HG03060 (cell line): ENCODE measurements at regions not wholly inside any gene's neighbourhood (a gene's known extent, or its start where the extent isn't known, plus 50 kb on each side); places are given as distances from the start of the nearest gene placed in this dataset.
"Not testable (repeated sequence)": the region's sequence is repeated elsewhere in the genome, so short reads cannot be mapped to it uniquely, and the experiment has no call there.

Experiments
- ATAC-seq: cut with Tn5 transposase; IDR thresholded peaks from one replicate; pipeline ENCODE4 v1.9.1; 2021; ENCODE audit warnings: low read depth, moderate number of reproducible peaks; ENCODE audit not compliant: unreplicated experiment

GRCh38 chr20:22931653-22932608 lies 103.2 kb upstream of the SSTR4 start:
- no peak for ATAC-seq

GRCh38 chr20:22939181-22939580 lies 95.9 kb upstream of the SSTR4 start:
- no peak for ATAC-seq

- ATAC-seq: no peak
These were observed 94.8 kb upstream of the SSTR4 start for GRCh38 chr20:22940350-22940749.

- ATAC-seq: no peak
These were observed 93.6 kb upstream of the SSTR4 start for GRCh38 chr20:22941550-22941949.

- no peak for ATAC-seq
These were observed 92.4 kb upstream of the SSTR4 start for GRCh38 chr20:22942742-22943141.

GRCh38 chr20:22944062-22944461 lies 91.0 kb upstream of the SSTR4 start:
- no peak for ATAC-seq

GRCh38 chr20:22944936-22945335 lies 90.2 kb upstream of the SSTR4 start:
- ATAC-seq: no peak

GRCh38 chr20:22946596-22946995 lies 88.5 kb upstream of the SSTR4 start:
- ATAC-seq: no peak

- no peak for ATAC-seq
These were observed 85.6 kb upstream of the SSTR4 start for GRCh38 chr20:22949331-22950109.

GRCh38 chr20:22951966-22952365 lies 83.1 kb upstream of the SSTR4 start:
- ATAC-seq: no peak

- no peak for ATAC-seq
These were observed 80.5 kb upstream of the SSTR4 start for GRCh38 chr20:22954661-22955060.

- no peak for ATAC-seq
These were observed 76.7 kb upstream of the SSTR4 start for GRCh38 chr20:22958390-22958789.

- ATAC-seq: no peak
These were observed 72.3 kb upstream of the SSTR4 start for GRCh38 chr20:22962567-22963439.

- ATAC-seq: no peak
These were observed 71.5 kb upstream of the SSTR4 start for GRCh38 chr20:22963581-22963980.

- no peak for ATAC-seq
These were observed 68.2 kb upstream of the SSTR4 start for GRCh38 chr20:22966787-22967464.

GRCh38 chr20:22967706-22968105 lies 67.4 kb upstream of the SSTR4 start:
- ATAC-seq: not testable (repeated sequence)

GRCh38 chr20:22969031-22969430 lies 66.1 kb upstream of the SSTR4 start:
- not testable (repeated sequence) for ATAC-seq

- not testable (repeated sequence) for ATAC-seq
These were observed 64.0 kb upstream of the SSTR4 start for GRCh38 chr20:22971077-22971476.

- ATAC-seq: no peak
These were observed 60.8 kb upstream of the SSTR4 start for GRCh38 chr20:22974354-22974753.
